Suprapubic skin (tissue), 4 donors: ENCODE measurements at regions not wholly inside any gene's neighbourhood (a gene's known extent, or its start where the extent isn't known, plus 50 kb on each side); places are given as distances from the start of the nearest gene placed in this dataset.

Experiments
- EP300 ChIP-seq: sonication (generic); formaldehyde crosslinking; IDR thresholded peaks from one replicate; pipeline ENCODE4 v1.6.1; 2017; ENCODE audit warnings: antibody characterized with exemption
- POLR2A ChIP-seq, 2 donors: fragments of 450-650 bp; IDR thresholded peaks; one replicate each; pipeline ENCODE4 v1.6.1; 2017; ENCODE audit warnings: antibody characterized with exemption in 2 of 2, mild to moderate bottlenecking in 2 of 2, moderate library complexity in 2 of 2
- POLR2AphosphoS5 ChIP-seq, 3 donors: sonication (generic); formaldehyde crosslinking; IDR thresholded peaks; one replicate each; pipeline ENCODE4 v1.6.1; 2017; ENCODE audit warnings: antibody characterized with exemption in 3 of 3
- TF ChIP-seq, protein P1 (sequence below), 2 donors: fragments of 200-600 bp in 1 of 2; fragments of 450-650 bp in 1 of 2; sonication (generic) in 1 of 2; IDR thresholded peaks; one replicate each; pipeline ENCODE4 v1.5.1; 2016 to 2019; ENCODE audit warnings: antibody characterized with exemption in 2 of 2, mild to moderate bottlenecking in 1 of 2, moderate library complexity in 1 of 2

DNA sequence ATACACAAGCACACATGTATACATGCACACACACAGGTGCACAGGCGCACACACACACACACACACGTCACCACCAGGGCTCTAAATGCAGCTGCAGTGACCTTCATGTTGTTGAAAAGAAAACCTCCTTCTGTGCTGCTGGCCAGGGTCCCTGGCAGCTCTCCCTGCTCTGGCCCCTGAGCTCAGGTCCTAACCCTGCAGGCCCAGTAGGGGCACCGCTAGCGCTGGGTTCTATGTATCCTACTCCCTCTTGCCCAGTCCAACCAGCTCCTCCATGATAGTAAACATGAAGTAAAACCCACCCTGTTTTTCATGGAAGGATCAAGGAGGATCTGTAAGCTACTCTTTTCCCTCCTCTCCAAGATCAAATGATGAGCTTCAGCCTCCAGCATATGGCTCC lies 172.8 kb downstream of the RBFOX3 start:
- TF ChIP-seq, protein P1, sequence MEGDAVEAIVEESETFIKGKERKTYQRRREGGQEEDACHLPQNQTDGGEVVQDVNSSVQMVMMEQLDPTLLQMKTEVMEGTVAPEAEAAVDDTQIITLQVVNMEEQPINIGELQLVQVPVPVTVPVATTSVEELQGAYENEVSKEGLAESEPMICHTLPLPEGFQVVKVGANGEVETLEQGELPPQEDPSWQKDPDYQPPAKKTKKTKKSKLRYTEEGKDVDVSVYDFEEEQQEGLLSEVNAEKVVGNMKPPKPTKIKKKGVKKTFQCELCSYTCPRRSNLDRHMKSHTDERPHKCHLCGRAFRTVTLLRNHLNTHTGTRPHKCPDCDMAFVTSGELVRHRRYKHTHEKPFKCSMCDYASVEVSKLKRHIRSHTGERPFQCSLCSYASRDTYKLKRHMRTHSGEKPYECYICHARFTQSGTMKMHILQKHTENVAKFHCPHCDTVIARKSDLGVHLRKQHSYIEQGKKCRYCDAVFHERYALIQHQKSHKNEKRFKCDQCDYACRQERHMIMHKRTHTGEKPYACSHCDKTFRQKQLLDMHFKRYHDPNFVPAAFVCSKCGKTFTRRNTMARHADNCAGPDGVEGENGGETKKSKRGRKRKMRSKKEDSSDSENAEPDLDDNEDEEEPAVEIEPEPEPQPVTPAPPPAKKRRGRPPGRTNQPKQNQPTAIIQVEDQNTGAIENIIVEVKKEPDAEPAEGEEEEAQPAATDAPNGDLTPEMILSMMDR (IDR thresholded peaks at IDR 0.05), result no peak
- TF ChIP-seq POLR2AphosphoS5 (IDR thresholded peaks at IDR 0.05), result no peak
- TF ChIP-seq POLR2A (IDR thresholded peaks at IDR 0.05), result no peak
- no peak for TF ChIP-seq EP300
